ENCODE measurements at regions not wholly inside any gene's neighbourhood (a gene's known extent, or its start where the extent isn't known, plus 50 kb on each side); places are given as distances from the start of the nearest gene placed in this dataset.

GRCh38 chr2:195495966-195496365 lies 161.1 kb upstream of the SLC39A10 start:
- no peak for DNase-seq (ENCODE audit: low read depth)

- no peak for DNase-seq (ENCODE audit: low read depth)
Observed at GRCh38 chr2:195495351-195495750, 161.7 kb upstream of the SLC39A10 start.

- DNase-seq (ENCODE audit: low read depth) = no peak
Observed at GRCh38 chr2:195494451-195494850, 162.6 kb upstream of the SLC39A10 start.

- DNase-seq (ENCODE audit: low read depth) = no peak
Observed at GRCh38 chr2:195493416-195493815, 163.6 kb upstream of the SLC39A10 start.

- DNase-seq (ENCODE audit: low read depth) = no peak
Observed at GRCh38 chr2:195490319-195490718, 166.7 kb upstream of the SLC39A10 start.

- DNase-seq (ENCODE audit: low read depth) = no peak
Observed at GRCh38 chr2:195489101-195489500, 167.9 kb upstream of the SLC39A10 start.

- DNase-seq (ENCODE audit: low read depth) = no peak
Observed at GRCh38 chr2:195488567-195488966, 168.5 kb upstream of the SLC39A10 start.

- no peak for DNase-seq (ENCODE audit: low read depth)
Observed at GRCh38 chr2:195486987-195487644, 169.9 kb upstream of the SLC39A10 start.

- no peak for DNase-seq (ENCODE audit: low read depth)
Observed at GRCh38 chr2:195486520-195486919, 170.5 kb upstream of the SLC39A10 start.

GRCh38 chr2:195482010-195482409 lies 175.0 kb upstream of the SLC39A10 start:
- no peak for DNase-seq (ENCODE audit: low read depth)

GRCh38 chr2:195480121-195480520 lies 176.9 kb upstream of the SLC39A10 start:
- no peak for DNase-seq (ENCODE audit: low read depth)

GRCh38 chr2:195479407-195479806 lies 177.6 kb upstream of the SLC39A10 start:
- DNase-seq (ENCODE audit: low read depth) = no peak

- DNase-seq (ENCODE audit: low read depth) = no peak
Observed at GRCh38 chr2:195477996-195478382, 179.0 kb upstream of the SLC39A10 start.

GRCh38 chr2:195477248-195477995 lies 179.6 kb upstream of the SLC39A10 start:
- no peak for DNase-seq (ENCODE audit: low read depth)

- DNase-seq (ENCODE audit: low read depth) = no peak
Observed at GRCh38 chr2:195475336-195475735, 181.7 kb upstream of the SLC39A10 start.

GRCh38 chr2:195473862-195474261 lies 183.2 kb upstream of the SLC39A10 start:
- no peak for DNase-seq (ENCODE audit: low read depth)

- no peak for DNase-seq (ENCODE audit: low read depth)
Observed at GRCh38 chr2:195472501-195473234, 184.4 kb upstream of the SLC39A10 start.

- DNase-seq (ENCODE audit: low read depth) = no peak
Observed at GRCh38 chr2:195471807-195472206, 185.2 kb upstream of the SLC39A10 start.

GRCh38 chr2:195471163-195471562 lies 185.9 kb upstream of the SLC39A10 start:
- DNase-seq (ENCODE audit: low read depth) = no peak

GRCh38 chr2:195470622-195471021 lies 186.4 kb upstream of the SLC39A10 start:
- DNase-seq (ENCODE audit: low read depth) = no peak

- DNase-seq (ENCODE audit: low read depth) = no peak
Observed at GRCh38 chr2:195468771-195469170, 188.3 kb upstream of the SLC39A10 start.

GRCh38 chr2:195466427-195466826 lies 190.6 kb upstream of the SLC39A10 start:
- DNase-seq (ENCODE audit: low read depth) = no peak

GRCh38 chr2:195461010-195461409 lies 196.0 kb upstream of the SLC39A10 start:
- DNase-seq (ENCODE audit: low read depth) = no peak

All from stimulated activated CD8-positive, alpha-beta memory T cell treated with anti-CD3 and anti-CD28 coated beads, Interleukin-4, amount 100 ng/mL, for 24 hours (primary cell).